Suprapubic skin (tissue), 4 donors: ENCODE measurements at regions not wholly inside any gene's neighbourhood (a gene's known extent, or its start where the extent isn't known, plus 50 kb on each side); places are given as distances from the start of the nearest gene placed in this dataset.

Experiments
- POLR2A ChIP-seq, 2 donors: fragments of 450-650 bp; IDR thresholded peaks; one replicate each; pipeline ENCODE4 v1.6.1; 2017; ENCODE audit warnings: antibody characterized with exemption in 2 of 2, mild to moderate bottlenecking in 2 of 2, moderate library complexity in 2 of 2
- POLR2AphosphoS5 ChIP-seq, 3 donors: sonication (generic); formaldehyde crosslinking; IDR thresholded peaks; one replicate each; pipeline ENCODE4 v1.6.1; 2017; ENCODE audit warnings: antibody characterized with exemption in 3 of 3
- TF ChIP-seq, protein P1 (sequence below), 2 donors: fragments of 200-600 bp in 1 of 2; fragments of 450-650 bp in 1 of 2; sonication (generic) in 1 of 2; IDR thresholded peaks; one replicate each; pipeline ENCODE4 v1.5.1; 2016 to 2019; ENCODE audit warnings: antibody characterized with exemption in 2 of 2, mild to moderate bottlenecking in 1 of 2, moderate library complexity in 1 of 2

DNA sequence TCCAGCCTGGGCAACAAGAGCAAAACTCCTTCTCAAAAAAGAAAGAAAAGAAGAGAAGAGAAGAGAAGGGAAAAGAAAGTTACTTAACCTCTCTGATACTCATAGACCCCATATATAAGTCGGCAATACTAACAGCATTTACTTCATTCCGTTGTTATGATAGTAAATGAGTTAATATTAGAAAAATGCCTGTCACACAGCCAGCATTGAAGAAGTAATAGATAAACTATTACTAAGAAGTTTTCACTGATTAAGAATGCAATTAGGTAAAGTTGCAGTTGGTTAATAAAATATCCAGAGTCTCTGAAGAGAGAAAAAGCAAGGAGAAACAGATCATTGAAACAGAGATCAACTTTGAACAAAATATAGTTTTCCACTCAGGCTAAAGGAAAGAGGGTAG, 161.3 kb upstream of the UBE2E3 start:
- TF ChIP-seq, protein P1, sequence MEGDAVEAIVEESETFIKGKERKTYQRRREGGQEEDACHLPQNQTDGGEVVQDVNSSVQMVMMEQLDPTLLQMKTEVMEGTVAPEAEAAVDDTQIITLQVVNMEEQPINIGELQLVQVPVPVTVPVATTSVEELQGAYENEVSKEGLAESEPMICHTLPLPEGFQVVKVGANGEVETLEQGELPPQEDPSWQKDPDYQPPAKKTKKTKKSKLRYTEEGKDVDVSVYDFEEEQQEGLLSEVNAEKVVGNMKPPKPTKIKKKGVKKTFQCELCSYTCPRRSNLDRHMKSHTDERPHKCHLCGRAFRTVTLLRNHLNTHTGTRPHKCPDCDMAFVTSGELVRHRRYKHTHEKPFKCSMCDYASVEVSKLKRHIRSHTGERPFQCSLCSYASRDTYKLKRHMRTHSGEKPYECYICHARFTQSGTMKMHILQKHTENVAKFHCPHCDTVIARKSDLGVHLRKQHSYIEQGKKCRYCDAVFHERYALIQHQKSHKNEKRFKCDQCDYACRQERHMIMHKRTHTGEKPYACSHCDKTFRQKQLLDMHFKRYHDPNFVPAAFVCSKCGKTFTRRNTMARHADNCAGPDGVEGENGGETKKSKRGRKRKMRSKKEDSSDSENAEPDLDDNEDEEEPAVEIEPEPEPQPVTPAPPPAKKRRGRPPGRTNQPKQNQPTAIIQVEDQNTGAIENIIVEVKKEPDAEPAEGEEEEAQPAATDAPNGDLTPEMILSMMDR (IDR thresholded peaks at IDR 0.05) = no peak
- TF ChIP-seq POLR2A (IDR thresholded peaks at IDR 0.05) (no peak), POLR2AphosphoS5 (IDR thresholded peaks at IDR 0.05) (no peak)
